ENCODE measurements at regions not wholly inside any gene's neighbourhood (a gene's known extent, or its start where the extent isn't known, plus 50 kb on each side); places are given as distances from the start of the nearest gene placed in this dataset.

DNA sequence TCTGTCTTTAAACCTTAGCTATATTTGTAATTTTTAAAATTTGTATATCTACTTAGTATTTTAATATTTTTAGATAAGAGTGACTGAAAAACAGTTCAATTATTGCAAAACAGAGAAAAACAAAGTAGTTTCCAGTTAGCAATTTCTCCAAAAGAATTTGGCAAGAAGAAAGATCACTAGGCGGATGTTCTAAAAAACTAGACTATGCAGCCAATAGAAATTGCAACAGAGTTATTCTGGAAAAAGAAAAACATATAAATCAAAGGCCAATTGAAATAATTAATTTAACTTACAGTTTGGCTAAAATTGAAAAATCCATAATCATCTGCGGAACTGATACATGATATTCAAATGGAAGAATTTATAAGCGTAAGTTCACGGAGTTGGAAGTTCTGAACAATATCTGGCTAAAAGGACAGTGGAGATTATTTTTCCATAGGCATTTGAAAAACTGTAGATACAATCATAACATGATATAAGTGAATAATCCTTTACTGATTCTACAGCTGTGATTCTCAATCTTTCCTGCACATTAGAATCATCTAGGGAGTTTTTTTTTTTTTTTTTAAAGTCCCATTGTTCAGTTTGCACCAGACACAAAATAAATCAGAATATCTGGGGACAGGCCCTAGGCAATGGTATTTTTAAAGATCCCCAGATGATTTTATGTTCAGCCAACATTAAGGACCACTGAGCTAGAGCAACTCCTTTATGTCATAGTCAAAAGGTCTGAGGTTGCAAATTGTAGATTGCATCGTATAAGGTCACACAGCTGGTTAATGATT lies 605.1 kb upstream of the DAB2 start:
- no peak for DNase-seq

DNA sequence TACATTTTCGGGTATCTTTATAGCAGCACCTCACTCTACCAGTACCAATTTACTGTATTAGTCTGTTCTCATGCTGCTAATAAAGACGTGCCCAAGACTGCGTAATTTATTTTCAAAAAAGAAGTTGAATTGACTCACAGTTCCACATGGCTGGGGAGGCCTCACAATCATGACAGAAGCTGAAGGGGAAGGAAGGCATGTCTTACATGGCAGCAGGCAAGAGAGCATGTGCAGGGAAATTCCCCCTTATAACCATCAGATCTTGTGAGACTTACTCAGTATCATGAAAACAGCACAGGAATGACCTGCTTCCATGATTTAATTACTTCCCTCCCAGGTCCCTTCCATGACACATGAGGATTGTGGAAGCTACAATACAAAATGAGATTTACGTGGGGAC lies 602.6 kb upstream of the DAB2 start:
- DNase-seq = no peak

DNA sequence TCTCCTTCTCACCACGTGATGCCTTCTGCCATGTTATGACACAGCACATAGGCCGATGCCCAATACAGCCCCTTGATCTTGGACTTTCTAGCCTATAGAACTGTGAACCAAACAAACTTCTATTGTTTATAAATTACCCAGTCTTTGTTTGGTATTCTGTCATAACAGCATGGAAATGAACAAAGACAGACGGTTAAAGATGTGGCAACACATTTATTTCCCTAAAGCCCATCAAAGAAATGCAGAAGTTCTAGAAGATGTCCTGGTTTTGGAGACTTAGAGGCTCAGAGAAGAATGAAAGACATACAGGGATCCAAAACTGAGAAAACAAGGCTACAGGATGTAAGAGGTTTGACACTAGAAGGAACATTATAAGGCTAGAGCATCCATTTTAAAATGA lies 600.8 kb upstream of the DAB2 start:
- no peak for DNase-seq

DNA sequence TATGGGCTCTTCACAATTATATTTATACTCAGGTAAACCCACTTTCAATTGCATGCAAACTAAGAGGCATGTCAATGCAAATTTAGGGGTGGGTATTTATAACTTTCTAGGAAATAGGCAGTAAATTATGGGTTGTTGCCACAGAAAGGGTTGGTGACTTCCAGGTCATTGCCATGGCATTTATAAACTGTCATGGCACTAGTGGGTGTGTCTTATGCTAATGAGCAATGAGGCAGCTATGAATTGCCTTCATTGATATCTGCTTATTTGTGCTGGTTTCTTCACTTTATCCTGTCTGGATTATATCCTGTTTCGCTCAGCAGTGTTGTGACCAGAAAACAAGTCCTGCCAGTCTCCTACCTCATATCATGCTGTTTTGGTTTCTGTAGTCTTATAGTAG lies 597.3 kb upstream of the DAB2 start:
- DNase-seq = no peak

DNA sequence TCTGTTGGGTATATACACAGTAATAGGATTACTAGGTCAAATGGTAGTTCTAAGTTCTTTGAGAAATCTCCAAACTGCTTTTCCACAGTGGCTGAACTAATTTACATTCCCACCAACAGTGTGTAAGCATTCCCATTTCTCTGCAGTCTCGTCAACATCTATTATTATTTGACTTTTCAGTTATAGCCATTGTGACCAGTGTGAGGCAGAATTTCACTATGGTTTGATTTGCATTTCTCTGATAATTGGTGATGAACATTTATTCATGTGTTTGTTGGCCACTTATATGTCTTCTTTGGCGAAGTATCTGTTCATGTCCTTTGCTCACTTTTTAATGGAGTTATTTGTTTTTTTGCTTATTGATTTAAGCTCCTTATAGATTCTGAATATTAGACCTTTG lies 596.2 kb upstream of the DAB2 start:
- DNase-seq = no peak

DNA sequence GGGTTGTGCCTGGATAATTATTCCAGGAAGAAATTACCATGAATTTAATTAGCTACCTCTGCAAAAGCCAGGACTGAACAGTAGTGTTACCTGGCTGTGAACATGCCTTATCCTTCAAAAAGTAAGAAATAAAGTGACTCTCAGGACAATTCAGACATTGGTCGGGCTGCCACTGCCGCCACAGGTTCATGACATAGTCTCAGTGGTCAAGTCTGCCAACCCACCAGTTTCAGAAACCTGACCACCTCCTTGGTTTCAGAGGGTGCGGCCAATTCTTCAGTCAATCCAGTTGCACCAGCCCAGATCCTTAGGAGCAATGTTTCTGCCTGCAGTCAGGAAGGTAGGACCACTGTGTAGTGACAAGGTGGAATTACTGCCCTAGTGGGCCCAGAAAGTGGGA lies 593.1 kb upstream of the DAB2 start:
- DNase-seq = no peak

DNA sequence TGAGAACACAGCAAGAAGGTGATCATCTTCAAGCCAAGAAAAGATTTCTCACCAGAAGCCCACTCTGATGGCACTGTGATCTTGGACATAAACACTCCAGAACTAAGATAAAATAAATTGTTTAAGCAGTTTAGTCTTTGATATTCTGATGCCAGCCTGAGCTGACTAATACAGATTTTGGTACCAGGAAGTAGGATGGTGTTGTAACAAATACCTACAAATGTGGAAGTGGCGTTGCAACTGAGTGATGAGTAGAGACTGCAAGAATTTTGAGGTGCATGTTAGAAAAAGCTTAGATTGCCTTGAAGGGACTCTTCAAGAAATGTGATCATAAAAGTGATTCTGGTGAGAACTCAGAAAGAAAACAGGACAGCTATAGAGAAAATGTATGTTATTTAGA lies 592.4 kb upstream of the DAB2 start:
- DNase-seq = no peak

DNA sequence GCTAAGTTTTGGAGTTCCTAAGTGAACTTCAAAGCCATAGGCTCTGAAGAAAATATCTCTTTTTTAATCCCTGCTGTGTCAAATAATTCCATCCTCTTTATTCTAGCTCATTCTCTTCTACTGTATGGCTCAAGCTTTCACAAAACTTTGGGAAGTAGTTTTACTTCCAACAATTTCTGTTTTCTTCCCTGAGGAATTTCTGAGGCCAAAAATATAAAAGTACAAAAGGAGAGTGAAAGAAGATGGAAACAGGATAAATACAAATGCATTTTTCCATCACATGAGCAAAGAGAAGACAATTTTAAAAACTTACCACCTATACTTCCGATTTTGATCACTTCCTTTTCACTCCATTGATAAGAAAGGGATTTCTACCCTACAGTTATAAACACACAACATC lies 585.7 kb upstream of the DAB2 start:
- DNase-seq = no peak

DNA sequence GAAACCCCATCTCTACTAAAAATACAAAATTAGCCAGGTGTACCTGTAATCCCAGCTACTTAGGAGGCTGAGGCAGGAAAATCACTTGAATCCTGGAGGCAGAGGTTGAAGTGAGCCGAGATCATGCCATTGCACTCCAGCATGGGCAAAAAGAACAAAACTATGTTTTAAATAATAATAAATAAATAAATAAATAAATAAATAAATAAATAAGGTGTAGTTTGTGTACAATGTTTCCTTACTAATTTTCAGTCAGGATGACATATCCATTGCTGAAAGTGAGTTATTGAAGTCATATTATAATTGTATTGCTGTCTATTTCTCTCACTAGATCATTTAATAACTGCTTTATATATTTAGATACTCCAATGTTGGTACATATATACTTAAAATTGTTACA lies 581.5 kb upstream of the DAB2 start:
- no peak for DNase-seq

DNA sequence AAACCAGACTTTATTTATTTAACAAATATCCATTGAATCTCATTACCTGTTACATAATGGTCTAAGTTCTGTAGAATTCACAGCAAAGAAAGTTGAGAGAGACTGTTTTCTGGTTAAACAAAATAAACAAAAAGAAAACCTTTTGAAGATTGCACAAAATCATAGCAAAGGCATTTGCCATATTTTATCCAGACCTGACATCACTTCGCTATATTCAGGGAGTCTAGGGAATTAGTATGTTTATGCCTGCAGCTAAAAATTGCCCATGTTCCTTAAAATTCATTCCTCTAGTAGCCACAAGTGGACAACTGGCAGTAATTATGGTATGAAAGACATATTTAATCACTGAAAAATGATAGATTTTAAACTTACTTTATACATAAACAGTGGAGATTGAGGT lies 577.0 kb upstream of the DAB2 start:
- no peak for DNase-seq

DNA sequence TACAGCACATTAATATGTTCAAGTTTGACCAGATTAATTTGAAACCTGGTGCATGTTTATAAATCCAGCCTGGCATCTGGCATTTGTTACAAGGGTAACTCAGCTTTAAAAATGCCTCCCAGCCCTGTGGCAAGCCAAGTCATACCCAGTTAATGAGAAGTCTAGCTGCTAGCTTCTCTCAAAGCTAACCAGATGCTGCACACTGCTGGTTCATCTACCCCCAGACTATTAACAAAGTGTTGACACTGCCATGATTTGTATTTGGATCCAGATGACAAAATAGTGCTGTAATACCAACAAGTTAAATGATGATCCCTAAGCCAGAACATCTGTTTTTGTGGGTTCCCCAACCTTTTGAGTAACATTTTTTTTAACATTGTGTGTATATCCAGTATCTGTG lies 573.7 kb upstream of the DAB2 start:
- no peak for DNase-seq

DNA sequence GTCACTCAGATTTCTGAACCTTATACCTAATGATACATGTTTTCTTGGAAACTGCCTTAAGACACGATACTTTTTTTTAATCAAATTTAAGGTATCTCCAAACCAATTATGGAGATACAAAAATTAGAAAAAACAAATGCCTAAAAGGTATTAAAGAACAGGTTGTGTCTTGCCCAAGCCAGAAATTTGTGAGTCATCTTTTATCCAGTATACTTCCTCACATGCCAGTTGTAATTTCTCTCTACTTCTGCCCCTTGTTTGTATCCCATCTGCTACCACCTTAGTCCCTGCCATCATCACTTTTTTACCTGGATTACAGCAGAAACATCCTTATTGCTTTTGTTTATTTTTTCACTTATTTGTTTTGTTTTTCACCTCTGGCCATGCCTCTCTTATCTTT lies 571.2 kb upstream of the DAB2 start:
- DNase-seq = no peak

DNA sequence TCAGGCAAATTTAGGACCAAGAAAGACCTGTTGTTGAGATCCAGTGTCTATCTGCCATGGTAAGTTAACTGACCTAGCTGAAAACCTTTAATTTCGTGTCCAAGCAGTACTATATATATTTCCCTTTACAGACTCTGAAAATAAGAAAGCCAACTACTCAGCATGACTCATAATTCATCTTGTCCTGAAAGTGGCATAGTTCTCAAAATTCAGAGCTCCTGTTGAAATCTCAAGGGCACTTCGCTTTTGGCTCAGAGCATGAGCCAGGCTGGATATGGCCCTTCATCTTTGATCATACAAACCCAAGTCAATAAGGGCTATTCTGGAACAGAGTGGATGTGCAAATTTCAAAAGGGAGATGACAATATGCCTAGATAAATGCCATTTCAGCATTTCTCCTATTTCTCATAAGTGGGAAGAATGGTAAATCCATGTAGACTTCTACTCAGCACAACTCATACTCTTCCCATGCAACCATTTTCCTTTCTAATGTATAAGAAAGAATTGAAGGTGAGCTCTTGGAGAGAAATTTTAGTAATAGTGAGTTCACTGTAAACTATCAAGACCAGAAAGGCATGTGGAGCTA lies 567.9 kb upstream of the DAB2 start:
- DNase-seq = no peak

DNA sequence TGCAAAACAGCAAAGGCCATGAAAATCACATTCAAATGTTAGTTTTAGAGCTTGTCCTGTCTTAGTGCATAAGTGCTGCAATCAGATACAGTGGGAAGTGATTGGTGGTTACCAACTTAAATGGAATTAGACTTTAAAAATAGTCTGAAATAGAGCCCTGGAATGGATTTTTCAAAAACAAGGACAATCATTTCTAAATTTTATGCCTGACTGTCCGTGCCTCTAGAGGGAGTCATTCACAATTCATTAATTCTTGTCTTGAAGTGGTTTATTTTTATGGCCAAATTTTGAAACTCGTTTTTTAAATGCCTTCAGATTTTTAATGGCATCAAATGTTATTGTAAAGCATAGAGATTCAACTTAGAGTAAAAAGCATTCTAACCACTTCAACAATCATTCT lies 561.8 kb upstream of the DAB2 start:
- DNase-seq = no peak

DNA sequence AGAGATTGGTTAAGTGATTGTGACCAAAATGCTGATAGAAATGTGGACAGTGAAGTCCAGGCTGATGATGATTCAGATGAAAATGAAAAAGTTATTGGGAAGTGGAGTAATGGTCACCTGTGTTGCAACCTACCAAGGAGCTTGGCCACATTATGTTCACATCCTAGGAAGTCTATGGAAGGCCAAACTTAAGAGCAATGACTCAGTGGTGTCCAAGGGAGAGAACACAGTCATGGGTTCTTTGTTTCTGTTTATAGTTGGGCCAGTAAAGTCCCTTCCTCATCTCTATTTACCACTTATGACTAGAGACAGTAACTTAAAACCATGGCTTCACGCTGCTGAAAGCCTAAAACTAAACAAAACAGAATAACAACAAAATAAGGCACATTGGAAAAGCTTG lies 555.3 kb upstream of the DAB2 start:
- no peak for DNase-seq

DNA sequence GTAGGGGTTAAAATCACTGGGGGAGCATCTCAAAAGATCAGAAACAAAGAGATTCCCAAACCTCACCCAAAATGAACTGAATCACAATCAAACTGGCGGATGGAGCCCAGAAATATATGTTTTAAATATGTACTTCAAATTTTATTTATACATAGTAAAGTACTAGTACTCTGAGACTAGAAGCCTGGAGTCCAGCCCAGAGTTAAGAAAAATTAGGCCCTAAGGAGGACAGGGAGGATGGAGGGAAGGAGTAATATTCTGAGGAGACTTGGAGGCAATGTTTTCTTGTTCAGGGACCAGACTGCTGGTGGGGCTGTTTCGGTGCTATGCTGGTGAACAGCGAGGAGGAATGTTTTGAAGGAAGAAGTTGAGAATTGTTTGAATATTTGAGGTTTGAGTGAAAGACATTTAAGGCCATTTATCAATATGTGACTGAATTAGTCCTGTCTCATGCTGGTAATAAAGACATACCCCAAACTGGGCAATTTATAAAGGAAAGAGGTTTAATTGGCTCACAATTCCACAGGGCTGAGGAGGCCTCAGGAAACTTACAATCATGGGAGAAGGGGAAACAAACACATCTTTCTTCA lies 552.4 kb upstream of the DAB2 start:
- DNase-seq = no peak

DNA sequence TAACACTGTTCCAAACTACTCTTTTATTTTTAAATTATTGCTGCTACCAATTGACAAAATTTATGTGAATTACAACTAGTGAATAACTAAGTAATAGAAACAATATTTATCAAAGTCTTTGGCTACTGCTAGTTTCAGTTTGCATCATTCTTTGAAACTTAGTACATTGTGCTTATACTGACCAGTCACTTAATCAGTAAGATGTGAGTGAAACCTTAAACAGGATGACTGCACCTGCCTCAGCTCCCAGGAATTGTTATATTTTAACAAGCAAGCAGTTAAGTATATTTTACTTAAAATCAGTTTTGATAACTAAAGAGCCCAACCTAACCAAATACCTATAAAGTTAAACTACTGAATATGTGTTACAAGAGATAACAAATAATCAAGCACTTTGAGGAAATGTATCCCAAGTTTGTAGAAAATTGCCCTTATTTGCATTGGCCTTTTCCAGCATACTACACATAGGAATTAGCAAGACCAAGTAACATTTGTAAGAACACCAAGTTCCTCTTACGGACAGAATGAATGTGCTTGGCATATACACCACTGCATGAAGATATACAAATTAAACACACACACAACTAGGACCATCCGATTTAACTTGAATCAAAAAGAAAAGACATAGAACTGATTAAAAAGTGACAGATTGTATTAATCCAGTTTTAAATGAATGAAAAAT lies 545.5 kb upstream of the DAB2 start:
- no peak for DNase-seq

DNA sequence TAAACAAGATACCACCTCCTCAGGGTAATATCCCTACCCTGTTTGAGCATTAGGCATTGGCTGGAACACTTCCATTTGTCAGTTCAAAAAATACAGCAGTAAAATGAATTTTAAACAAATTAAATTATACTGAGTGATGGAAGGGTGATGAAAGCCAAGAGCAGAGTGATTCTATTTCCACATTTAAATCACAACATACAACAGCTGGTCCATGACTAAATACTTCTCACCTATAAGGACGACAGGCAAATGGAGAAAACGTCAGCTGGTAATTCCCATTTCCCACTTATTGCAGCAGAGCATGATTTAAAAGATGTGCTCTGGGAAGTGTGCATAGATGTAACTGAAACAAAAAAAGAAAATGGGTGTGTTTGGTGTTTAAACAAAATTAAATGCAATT lies 543.6 kb upstream of the DAB2 start:
- DNase-seq = no peak

DNA sequence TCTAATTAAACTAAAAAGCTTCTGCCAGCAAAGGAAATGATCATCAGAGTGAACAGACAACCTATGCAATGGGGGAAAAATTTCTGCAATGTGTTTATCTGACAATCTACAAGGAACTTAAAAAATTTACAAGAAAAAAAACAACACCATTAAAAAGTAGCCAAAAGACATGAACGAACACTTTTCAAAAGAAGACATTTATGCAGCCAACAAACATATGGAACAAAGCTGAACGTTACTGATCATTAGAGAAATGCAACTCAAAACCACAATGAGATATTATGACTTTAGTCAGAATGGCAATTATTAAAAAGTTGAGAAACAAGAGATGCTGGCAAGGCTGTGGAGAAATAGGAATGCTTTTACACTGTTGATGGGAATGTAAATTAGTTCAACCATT lies 530.4 kb upstream of the DAB2 start:
- no peak for DNase-seq

DNA sequence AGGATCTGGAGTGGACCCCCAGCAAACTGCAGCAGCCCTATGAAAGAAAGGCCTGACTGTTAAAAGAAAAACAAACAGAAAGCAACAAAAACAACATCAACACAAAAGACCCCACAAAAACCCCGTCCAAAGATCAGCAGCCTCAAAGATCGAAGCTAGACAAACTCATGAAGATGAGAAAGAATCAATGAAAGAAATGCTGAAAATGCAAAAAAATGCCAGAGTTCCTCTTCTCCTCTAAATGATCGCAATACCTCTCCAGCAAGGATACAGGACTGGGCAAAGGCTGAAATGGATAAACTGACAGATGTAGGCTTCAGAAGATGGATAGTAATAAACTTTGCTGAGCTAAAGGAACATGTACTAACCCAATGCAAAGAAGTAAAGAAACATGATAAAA lies 526.3 kb upstream of the DAB2 start:
- DNase-seq = no peak

DNA sequence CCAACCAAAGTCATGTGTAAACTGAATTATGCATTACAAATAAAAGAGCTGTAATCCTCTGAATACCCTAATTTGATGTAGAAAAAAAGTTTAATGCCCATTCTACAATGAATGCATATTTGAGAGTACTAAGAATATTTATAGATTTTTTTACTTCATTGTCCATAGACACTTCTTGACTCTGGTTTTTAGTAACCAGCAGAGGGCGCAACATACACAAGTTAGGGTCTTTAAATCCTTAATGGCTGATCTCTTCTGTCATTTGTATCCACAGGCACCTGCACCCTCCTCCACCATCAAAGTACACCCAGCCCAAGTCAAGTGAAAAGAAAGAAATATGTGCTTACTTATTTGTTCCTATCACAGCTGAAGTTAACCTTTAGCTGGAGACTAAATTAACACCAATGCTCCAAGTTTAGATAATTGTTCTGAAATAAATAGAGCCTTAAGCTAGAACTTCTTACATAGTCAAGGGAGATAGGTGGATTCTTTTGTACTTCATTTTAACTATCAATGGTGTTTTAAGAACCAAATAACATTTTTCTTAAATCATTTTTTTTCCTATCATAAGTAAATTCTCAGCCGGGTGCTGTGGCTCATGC lies 524.2 kb upstream of the DAB2 start:
- peak; percentile 61 for DNase-seq

DNA sequence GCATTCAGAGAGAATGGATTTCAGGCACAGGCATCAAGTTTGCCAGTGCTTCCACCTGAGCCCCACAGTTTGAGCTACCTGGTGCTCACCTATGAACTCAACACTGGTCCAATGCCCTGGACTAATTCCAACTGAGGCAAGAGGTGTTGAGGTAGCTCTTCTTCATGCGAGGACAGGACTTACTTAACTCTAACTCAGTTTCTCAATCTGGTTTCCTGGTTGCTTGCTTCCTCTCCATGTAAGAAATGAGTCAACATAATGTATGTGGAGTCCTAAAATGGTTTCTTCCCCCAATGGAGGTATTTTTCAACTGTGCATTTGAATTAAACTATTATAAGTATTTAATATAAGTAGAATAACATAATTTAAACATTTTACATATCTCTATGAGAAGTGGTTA lies 523.6 kb upstream of the DAB2 start:
- no peak for DNase-seq

DNA sequence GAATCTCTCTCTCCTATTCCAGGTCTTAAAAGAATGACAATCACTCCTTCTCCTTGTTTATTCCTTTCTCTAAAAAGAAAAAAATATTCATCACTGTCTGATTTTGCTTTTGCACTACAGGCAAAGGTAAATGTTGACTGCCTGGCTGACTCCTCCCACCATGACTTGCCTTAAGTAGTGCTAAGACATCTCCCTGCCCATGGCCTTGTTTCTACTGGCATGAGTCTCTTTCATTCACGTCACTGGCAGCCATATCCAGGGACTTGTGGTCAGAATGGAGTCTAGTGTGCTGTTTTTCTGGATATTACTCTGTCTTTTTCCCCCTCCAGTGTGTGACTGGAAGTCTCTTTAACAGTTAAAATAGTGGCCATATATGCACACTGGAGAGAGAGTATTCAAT lies 522.9 kb upstream of the DAB2 start:
- DNase-seq = no peak

All from NCI-H774 (cell line).